ENCODE measurements at regions not wholly inside any gene's neighbourhood (a gene's known extent, or its start where the extent isn't known, plus 50 kb on each side); places are given as distances from the start of the nearest gene placed in this dataset.

- H3K27ac ChIP-seq = no peak overlapping the region
- TF ChIP-seq CTCF (conservative IDR thresholded peaks at IDR 0.05) (no peak), ZFX (IDR thresholded peaks at IDR 0.05) (no peak)
These were observed 138.3 kb downstream of the OSTF1 start for GRCh38 chr9:75226403-75227139.

GRCh38 chr9:75228893-75229292 is 140.6 kb downstream of the OSTF1 start:
- no peak for TF ChIP-seq CTCF (conservative IDR thresholded peaks at IDR 0.05)
- no peak for TF ChIP-seq ZFX (IDR thresholded peaks at IDR 0.05)
- H3K27ac ChIP-seq = peak overlapping the region; percentile 65

GRCh38 chr9:75229605-75230332 is 141.5 kb downstream of the OSTF1 start:
- peak overlapping the region; percentile 65 for H3K27ac ChIP-seq
- TF ChIP-seq ZFX (IDR thresholded peaks at IDR 0.05) (peak; percentile 41; the same call in 1 of the 2 replicates), CTCF (conservative IDR thresholded peaks at IDR 0.05) (peak; percentile 29)

GRCh38 chr9:75230469-75230868 is 142.2 kb downstream of the OSTF1 start:
- TF ChIP-seq CTCF (conservative IDR thresholded peaks at IDR 0.05) = no peak
- no peak for TF ChIP-seq ZFX (IDR thresholded peaks at IDR 0.05)

GRCh38 chr9:75231167-75231566 is 142.9 kb downstream of the OSTF1 start:
- TF ChIP-seq ZFX (IDR thresholded peaks at IDR 0.05) (no peak), CTCF (conservative IDR thresholded peaks at IDR 0.05) (no peak)

More at GRCh38 chr9:75230469-75230868, 142.2 kb downstream of the OSTF1 start:
- H3K27ac ChIP-seq = peak overlapping the region; percentile 65; the same call in 1 of the 2 replicates

GRCh38 chr9:75233011-75233410 is 144.7 kb downstream of the OSTF1 start:
- no peak for TF ChIP-seq CTCF (conservative IDR thresholded peaks at IDR 0.05)
- TF ChIP-seq ZFX (IDR thresholded peaks at IDR 0.05) = no peak
- H3K27ac ChIP-seq = no peak overlapping the region

More at GRCh38 chr9:75231167-75231566, 142.9 kb downstream of the OSTF1 start:
- H3K27ac ChIP-seq = no peak overlapping the region

- no peak for TF ChIP-seq CTCF (conservative IDR thresholded peaks at IDR 0.05)
- TF ChIP-seq ZFX (IDR thresholded peaks at IDR 0.05) = no peak
- H3K27ac ChIP-seq = no peak overlapping the region
These were observed 147.3 kb downstream of the OSTF1 start for GRCh38 chr9:75235632-75236031.
